CD14-positive monocyte (primary cell): ENCODE measurements at regions not wholly inside any gene's neighbourhood (a gene's known extent, or its start where the extent isn't known, plus 50 kb on each side); places are given as distances from the start of the nearest gene placed in this dataset.

Experiments used
- DNase-seq, 3 donors: peaks; one replicate each; pipeline ENCODE4 v3.0.0-alpha.2; 2011 to 2022
- H2AFZ ChIP-seq: 2 replicates; pipeline ENCODE4 v1.6.0; 2012; ENCODE audit warnings: mild to moderate bottlenecking, low read depth, low read length, inconsistent platforms; ENCODE audit not compliant: insufficient read depth, poor library complexity, severe bottlenecking
- H3K27ac ChIP-seq, 2 donors: 1 replicate in 1 of 2; 2 replicates in 1 of 2; pipeline ENCODE4 v1.5.1; 2012 to 2013; ENCODE audit warnings: low read length in 2 of 2, control low read depth in 1 of 2, inconsistent platforms in 1 of 2, low read depth in 1 of 2, mild to moderate bottlenecking in 1 of 2
- H3K27me3 ChIP-seq, 2 donors: one replicate each; pipeline versions ENCODE4 v1.6.0 to v1.6.1; 2011 to 2013; ENCODE audit warnings: low read length in 2 of 2; ENCODE audit not compliant: control insufficient read depth in 2 of 2, insufficient read depth in 2 of 2
- H3K36me3 ChIP-seq, 2 donors: replicated peaks in 1 of 2; 1 replicate in 1 of 2; 2 replicates in 1 of 2; pipeline versions ENCODE4 v1.5.1 to v1.6.1; 2012 to 2013; ENCODE audit warnings: low read length in 2 of 2, control low read depth in 1 of 2, inconsistent platforms in 1 of 2, mild to moderate bottlenecking in 1 of 2; ENCODE audit not compliant: insufficient read depth in 2 of 2, control insufficient read depth in 1 of 2
- H3K4me1 ChIP-seq, 2 donors: 1 replicate in 1 of 2; 2 replicates in 1 of 2; pipeline versions ENCODE4 v1.5.1 to v1.6.1; 2012 to 2013; ENCODE audit warnings: low read length in 2 of 2, control low read depth in 1 of 2, inconsistent platforms in 1 of 2, mild to moderate bottlenecking in 1 of 2, moderate library complexity in 1 of 2; ENCODE audit not compliant: insufficient read depth in 2 of 2, control insufficient read depth in 1 of 2
- H3K4me2 ChIP-seq: replicated peaks from 2 replicates; pipeline ENCODE3; 2012; ENCODE audit warnings: low read length, moderate library complexity, mild to moderate bottlenecking; ENCODE audit not compliant: poor library complexity, severe bottlenecking; ENCODE audit errors: extremely low read depth
- H3K4me3 ChIP-seq, 3 experiments: fragments of 200-600 bp in 1 of 3; sonication (generic) in 1 of 3; replicated peaks in 1 of 3; 1 replicate in 2 of 3; 2 replicates in 1 of 3; pipeline ENCODE4 v1.5.1; 2011 to 2013; ENCODE audit warnings: low read length in 3 of 3, mild to moderate bottlenecking in 3 of 3, control low read depth in 2 of 3, low read depth in 2 of 3, inconsistent platforms in 1 of 3, moderate library complexity in 1 of 3
- H3K79me2 ChIP-seq: 2 replicates; pipeline ENCODE4 v1.6.0; 2012; ENCODE audit warnings: mild to moderate bottlenecking, control low read depth, inconsistent platforms, low read length, moderate library complexity; ENCODE audit not compliant: insufficient read depth
- H3K9ac ChIP-seq: 2 replicates; pipeline ENCODE4 v1.6.0; 2017; ENCODE audit warnings: low read length, mild to moderate bottlenecking; ENCODE audit not compliant: insufficient read depth, poor library complexity, severe bottlenecking
- H3K9me3 ChIP-seq, 2 donors: replicated peaks in 1 of 2; 1 replicate in 1 of 2; 2 replicates in 1 of 2; pipeline versions ENCODE4 v1.5.1 to v1.6.1; 2012 to 2013; ENCODE audit warnings: low read length in 2 of 2, control low read depth in 1 of 2; ENCODE audit not compliant: control insufficient read depth in 1 of 2, insufficient read depth in 1 of 2
- H4K20me1 ChIP-seq: 2 replicates; pipeline ENCODE4 v1.6.0; 2012; ENCODE audit warnings: mild to moderate bottlenecking, low read length, control low read depth, moderate library complexity; ENCODE audit not compliant: insufficient read depth
- H3K27ac Mint-ChIP-seq, 7 donors: one replicate each; pipeline ENCODE4 v1.8.0; 2020; ENCODE audit warnings: mild to moderate bottlenecking in 7 of 7, mixed read lengths in 7 of 7, moderate library complexity in 6 of 7, inconsistent platforms in 2 of 7
- H3K27me3 Mint-ChIP-seq, 3 donors: one replicate each; pipeline ENCODE4 v1.8.0; 2021 to 2022; ENCODE audit warnings: low read depth in 3 of 3, mild to moderate bottlenecking in 3 of 3, mixed read lengths in 3 of 3, moderate library complexity in 3 of 3, inconsistent platforms in 1 of 3
- H3K36me3 Mint-ChIP-seq, 2 donors: one replicate each; pipeline ENCODE4 v1.8.0; 2020; ENCODE audit warnings: mixed read lengths in 2 of 2, inconsistent platforms in 1 of 2, mild to moderate bottlenecking in 1 of 2
- H3K4me1 Mint-ChIP-seq: one replicate; pipeline ENCODE4 v1.8.0; 2020; ENCODE audit warnings: mild to moderate bottlenecking, mixed read lengths
- H3K4me3 Mint-ChIP-seq, 2 donors: one replicate each; pipeline ENCODE4 v1.8.0; 2020; ENCODE audit warnings: mild to moderate bottlenecking in 2 of 2, mixed read lengths in 2 of 2, moderate library complexity in 1 of 2
- H3K9me3 Mint-ChIP-seq, 7 donors: one replicate each; pipeline ENCODE4 v1.8.0; 2020 to 2022; ENCODE audit warnings: mixed read lengths in 7 of 7, mild to moderate bottlenecking in 6 of 7, moderate library complexity in 6 of 7, inconsistent platforms in 2 of 7
- CTCF ChIP-seq: fragments of 200-600 bp; IDR thresholded peaks from one replicate; pipeline ENCODE4 v1.8.0; 2022; ENCODE audit warnings: antibody characterized with exemption, mild to moderate bottlenecking
- WGBS: methylation state at CpG from one replicate; pipeline ENCODE4 v1.1.5; 2013; ENCODE audit warnings: missing lambda C conversion rate; ENCODE audit not compliant: insufficient coverage; 5-methylcytosine and 5-hydroxymethylcytosine counted together
- intact Hi-C, 2 donors: fragments of 100-400 bp; cut with micrococcal nuclease; formaldehyde crosslinking; loops; one replicate each; pipeline versions ENCODE4 v1.15.0 to v1.15.1; 2023

GRCh38 chr13:107680115-107680514 lies 535.2 kb downstream of the LIG4 start:
- Mint-ChIP-seq H3K4me1 (no peaks in the 10 kb centered on the region), H3K4me3 (no peak overlapping the region), H3K27me3 (peaks cover 0 to 1% (median 0%) of the 10 kb centered on the region in 3 donors), H3K9me3 (peaks cover 0 to 16% (median 4%) of the 10 kb centered on the region in 7 donors), H3K36me3 (no peaks in the 10 kb centered on the region), H3K27ac (no peak overlapping the region)
- H3K4me2 ChIP-seq = no peak overlapping the region
- H3K4me1 ChIP-seq = no peaks in the 10 kb centered on the region
- H3K27ac ChIP-seq = no peak overlapping the region
- 80% methylated on average over 7 of the region's 7 CpGs for WGBS
- no peaks in the 10 kb centered on the region for H3K27me3 ChIP-seq
- intact Hi-C loops = no loop called here
- no peaks in the 10 kb centered on the region for H3K36me3 ChIP-seq
- no peak for TF ChIP-seq CTCF
- H3K79me2 ChIP-seq = no peaks in the 10 kb centered on the region
- no peak overlapping the region for H3K4me3 ChIP-seq
- no peak overlapping the region for H3K9ac ChIP-seq
- no peak overlapping the region for H2AFZ ChIP-seq
- no peaks in the 10 kb centered on the region for H4K20me1 ChIP-seq
- no peak for DNase-seq
- H3K9me3 ChIP-seq = peaks cover 9 to 15% of the 10 kb centered on the region in 2 donors

GRCh38 chr13:107678075-107678689 lies 537.2 kb downstream of the LIG4 start:
- peaks cover 4 to 15% of the 10 kb centered on the region in 2 donors for H3K9me3 ChIP-seq
- H3K4me3 ChIP-seq = no peak overlapping the region
- H4K20me1 ChIP-seq = no peaks in the 10 kb centered on the region
- H3K36me3 ChIP-seq = no peaks in the 10 kb centered on the region
- H3K27me3 ChIP-seq = no peaks in the 10 kb centered on the region
- Mint-ChIP-seq H3K27ac (no peak overlapping the region), H3K9me3 (peaks cover 0 to 7% (median 1%) of the 10 kb centered on the region in 7 donors), H3K27me3 (no peaks in the 10 kb centered on the region), H3K4me1 (no peaks in the 10 kb centered on the region), H3K4me3 (no peak overlapping the region), H3K36me3 (no peaks in the 10 kb centered on the region)
- TF ChIP-seq CTCF = no peak
- WGBS = 89% methylated on average over 3 of the region's 11 CpGs
- intact Hi-C loops = no loop called here
- H3K27ac ChIP-seq = no peak overlapping the region
- H3K79me2 ChIP-seq = no peaks in the 10 kb centered on the region
- no peaks in the 10 kb centered on the region for H3K4me1 ChIP-seq
- H3K9ac ChIP-seq = no peak overlapping the region
- no peak overlapping the region for H3K4me2 ChIP-seq
- no peak overlapping the region for H2AFZ ChIP-seq
- no peak for DNase-seq
